ENCODE measurements at regions not wholly inside any gene's neighbourhood (a gene's known extent, or its start where the extent isn't known, plus 50 kb on each side); places are given as distances from the start of the nearest gene placed in this dataset.

GRCh38 chr6:90960324-90960723, 373.5 kb upstream of the MAP3K7 start:
- TF ChIP-seq RFX5 (IDR thresholded peaks at IDR 0.05; ENCODE audit: low read depth, low read length) (no peak), NFYB (IDR thresholded peaks at IDR 0.05; ENCODE audit: insufficient read depth, low read depth, low read length) (no peak), NFYA (IDR thresholded peaks at IDR 0.05; ENCODE audit: borderline replicate concordance, low read depth, low read length) (no peak), MXI1 (IDR thresholded peaks at IDR 0.05; ENCODE audit: low read depth, low read length) (no peak), GABPA (IDR thresholded peaks at IDR 0.05; ENCODE audit: low read depth) (no peak), LARP7 (IDR thresholded peaks at IDR 0.05) (no peak), TAF1 (IDR thresholded peaks at IDR 0.05; ENCODE audit: borderline replicate concordance, low read depth, low read length) (no peak), PRDM15 (CRISPR knock-in tag; IDR thresholded peaks at IDR 0.05) (no peak)
- TF ChIP-seq, protein P1, sequence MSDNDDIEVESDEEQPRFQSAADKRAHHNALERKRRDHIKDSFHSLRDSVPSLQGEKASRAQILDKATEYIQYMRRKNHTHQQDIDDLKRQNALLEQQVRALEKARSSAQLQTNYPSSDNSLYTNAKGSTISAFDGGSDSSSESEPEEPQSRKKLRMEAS (IDR thresholded peaks at IDR 0.05; ENCODE audit: low read depth, low read length): no peak

Data from GM12878 (cell line).